Smooth muscle cell (in vitro differentiated cells): ENCODE measurements at regions not wholly inside any gene's neighbourhood (a gene's known extent, or its start where the extent isn't known, plus 50 kb on each side); places are given as distances from the start of the nearest gene placed in this dataset.

Experiments
- DNase-seq: peaks from one replicate; lab custom pipeline; 2025; ENCODE audit not compliant: unreplicated experiment; lab: John Stamatoyannopoulos, UW
- H2AFZ ChIP-seq: fragments of 200-600 bp; sonication (generic); 2 replicates; pipeline ENCODE4 v1.6.0; 2016; ENCODE audit warnings: antibody characterized with exemption, low read depth, mild to moderate bottlenecking
- H3F3A ChIP-seq: fragments of 200-600 bp; sonication (generic); 2 replicates; pipeline ENCODE4 v1.6.0; 2017; ENCODE audit warnings: antibody characterized with exemption, low read depth
- H3K27ac ChIP-seq: fragments of 200-600 bp; sonication (generic); 2 replicates; pipeline ENCODE4 v1.5.1; 2016; ENCODE audit warnings: low read depth, mild to moderate bottlenecking
- H3K27me3 ChIP-seq: fragments of 200-600 bp; sonication (generic); 2 replicates; pipeline ENCODE4 v1.6.1; 2016; ENCODE audit warnings: low read depth, mild to moderate bottlenecking
- H3K36me3 ChIP-seq: fragments of 200-600 bp; sonication (generic); 2 replicates; pipeline ENCODE4 v1.5.1; 2016; ENCODE audit warnings: low read depth
- H3K4me1 ChIP-seq: fragments of 200-600 bp; sonication (generic); 2 replicates; pipeline ENCODE4 v1.5.1; 2016; ENCODE audit warnings: low read depth
- H3K4me2 ChIP-seq: fragments of 200-600 bp; sonication (generic); 2 replicates; pipeline ENCODE4 v1.6.0; 2016; ENCODE audit warnings: mild to moderate bottlenecking
- H3K4me3 ChIP-seq: fragments of 200-600 bp; sonication (generic); 2 replicates; pipeline ENCODE4 v1.5.1; 2016; ENCODE audit warnings: mild to moderate bottlenecking
- H3K79me2 ChIP-seq: fragments of 200-600 bp; sonication (generic); 2 replicates; pipeline ENCODE4 v1.6.0; 2016; ENCODE audit warnings: low read depth, mild to moderate bottlenecking
- H3K9ac ChIP-seq: fragments of 200-600 bp; sonication (generic); 2 replicates; pipeline ENCODE4 v1.6.0; 2016; ENCODE audit warnings: low read depth
- H3K9me3 ChIP-seq: fragments of 200-600 bp; sonication (generic); replicated peaks from 2 replicates; pipeline ENCODE4 v1.5.1; 2016; ENCODE audit warnings: low read depth
- H4K20me1 ChIP-seq: fragments of 200-600 bp; sonication (generic); 2 replicates; pipeline ENCODE4 v1.6.0; 2016; ENCODE audit warnings: low read depth
- WGBS: methylation state at CpG from one replicate; pipeline ENCODE4 v1.1.7; 2016; ENCODE audit warnings: low lambda C conversion rate; 5-methylcytosine and 5-hydroxymethylcytosine counted together
- TF ChIP-seq, protein P1 (sequence below): fragments of 200-600 bp; sonication (generic); IDR thresholded peaks from 2 replicates; pipeline ENCODE4 v1.5.1; 2017; ENCODE audit warnings: borderline replicate concordance, mild to moderate bottlenecking, antibody characterized with exemption; ENCODE audit not compliant: insufficient read depth, poor library complexity, severe bottlenecking

DNA sequence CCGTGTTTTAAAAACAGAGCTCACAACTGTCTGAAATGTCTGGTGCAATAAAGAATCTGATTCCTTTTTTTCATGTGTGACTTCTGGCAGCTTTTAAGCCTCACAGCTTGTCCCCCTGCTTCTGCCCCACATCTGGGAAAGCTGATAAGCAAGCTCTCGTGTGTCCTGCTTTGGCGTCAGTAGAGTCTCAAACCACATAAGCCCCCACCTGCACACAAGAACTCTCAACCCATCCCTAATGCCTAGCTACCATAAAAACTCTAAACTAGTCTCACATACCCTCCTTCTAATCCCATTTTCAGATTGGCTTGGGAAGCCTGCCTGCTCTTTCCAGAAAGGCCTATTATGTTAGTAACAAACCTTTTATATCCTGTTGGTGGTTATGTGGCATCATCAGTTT, 94.6 kb upstream of the DAB1 start:
- Histone ChIP-seq H3K9me3 (no peaks in the 10 kb centered on the region), H3K4me3 (no peak overlapping the region), H3K9ac (no peak overlapping the region), H4K20me1 (no peaks in the 10 kb centered on the region), H3F3A (no peaks in the 10 kb centered on the region), H3K27ac (no peak overlapping the region), H3K36me3 (no peaks in the 10 kb centered on the region), H2AFZ (no peak overlapping the region), H3K4me2 (no peak overlapping the region), H3K79me2 (no peaks in the 10 kb centered on the region), H3K27me3 (no peaks in the 10 kb centered on the region), H3K4me1 (peaks cover 10% of the 10 kb centered on the region)
- TF ChIP-seq, protein P1, sequence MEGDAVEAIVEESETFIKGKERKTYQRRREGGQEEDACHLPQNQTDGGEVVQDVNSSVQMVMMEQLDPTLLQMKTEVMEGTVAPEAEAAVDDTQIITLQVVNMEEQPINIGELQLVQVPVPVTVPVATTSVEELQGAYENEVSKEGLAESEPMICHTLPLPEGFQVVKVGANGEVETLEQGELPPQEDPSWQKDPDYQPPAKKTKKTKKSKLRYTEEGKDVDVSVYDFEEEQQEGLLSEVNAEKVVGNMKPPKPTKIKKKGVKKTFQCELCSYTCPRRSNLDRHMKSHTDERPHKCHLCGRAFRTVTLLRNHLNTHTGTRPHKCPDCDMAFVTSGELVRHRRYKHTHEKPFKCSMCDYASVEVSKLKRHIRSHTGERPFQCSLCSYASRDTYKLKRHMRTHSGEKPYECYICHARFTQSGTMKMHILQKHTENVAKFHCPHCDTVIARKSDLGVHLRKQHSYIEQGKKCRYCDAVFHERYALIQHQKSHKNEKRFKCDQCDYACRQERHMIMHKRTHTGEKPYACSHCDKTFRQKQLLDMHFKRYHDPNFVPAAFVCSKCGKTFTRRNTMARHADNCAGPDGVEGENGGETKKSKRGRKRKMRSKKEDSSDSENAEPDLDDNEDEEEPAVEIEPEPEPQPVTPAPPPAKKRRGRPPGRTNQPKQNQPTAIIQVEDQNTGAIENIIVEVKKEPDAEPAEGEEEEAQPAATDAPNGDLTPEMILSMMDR = no peak
- WGBS = 32% methylated on average over 3 of the region's 3 CpGs
- DNase-seq = no peak

DNA sequence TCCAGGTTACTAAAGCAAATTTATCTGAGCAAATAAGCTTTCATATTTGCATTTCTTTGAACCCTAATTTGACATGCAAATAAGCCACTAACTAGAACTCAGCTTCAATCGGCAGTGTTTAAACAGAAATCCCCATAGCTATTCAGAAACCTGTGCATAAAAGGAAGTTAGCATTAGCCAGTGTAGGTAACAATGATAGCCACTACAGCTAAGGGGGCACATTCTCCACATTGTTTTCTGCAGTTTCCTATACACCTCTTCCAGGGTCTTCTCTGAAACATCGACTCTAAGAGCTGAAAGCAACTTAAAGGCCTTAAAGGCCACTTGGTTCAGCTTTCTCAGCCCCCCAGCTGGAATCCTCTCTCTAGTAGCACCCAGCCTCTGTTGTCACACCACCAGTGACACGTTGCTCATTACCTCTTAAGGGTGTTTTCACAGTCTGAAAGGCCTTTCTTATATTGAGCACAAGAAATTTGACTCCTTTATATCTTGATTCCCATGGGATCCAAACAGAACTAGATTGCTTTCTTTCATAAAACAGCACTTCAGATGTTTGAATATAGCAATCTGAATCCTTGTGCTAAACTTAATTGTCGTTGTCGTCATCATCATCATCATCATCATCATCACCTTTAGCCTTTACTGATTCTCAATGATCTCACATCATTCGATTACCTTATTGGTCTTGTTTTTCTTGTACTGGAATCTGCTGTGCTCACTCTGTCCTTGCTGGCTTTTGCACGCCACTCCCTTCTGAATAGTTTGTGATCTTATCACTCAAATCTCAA, 93.9 kb upstream of the DAB1 start:
- Histone ChIP-seq H3K36me3 (no peaks in the 10 kb centered on the region), H3K27ac (no peak overlapping the region), H3K9me3 (no peaks in the 10 kb centered on the region), H3K27me3 (no peaks in the 10 kb centered on the region), H4K20me1 (no peaks in the 10 kb centered on the region), H3F3A (no peaks in the 10 kb centered on the region), H2AFZ (no peak overlapping the region), H3K9ac (no peak overlapping the region), H3K4me3 (no peak overlapping the region), H3K4me1 (peaks cover 10% of the 10 kb centered on the region), H3K4me2 (no peak overlapping the region), H3K79me2 (no peaks in the 10 kb centered on the region)
- 68% methylated on average over 7 of the region's 7 CpGs for WGBS
- no peak for DNase-seq
- TF ChIP-seq, protein P1 = no peak

DNA sequence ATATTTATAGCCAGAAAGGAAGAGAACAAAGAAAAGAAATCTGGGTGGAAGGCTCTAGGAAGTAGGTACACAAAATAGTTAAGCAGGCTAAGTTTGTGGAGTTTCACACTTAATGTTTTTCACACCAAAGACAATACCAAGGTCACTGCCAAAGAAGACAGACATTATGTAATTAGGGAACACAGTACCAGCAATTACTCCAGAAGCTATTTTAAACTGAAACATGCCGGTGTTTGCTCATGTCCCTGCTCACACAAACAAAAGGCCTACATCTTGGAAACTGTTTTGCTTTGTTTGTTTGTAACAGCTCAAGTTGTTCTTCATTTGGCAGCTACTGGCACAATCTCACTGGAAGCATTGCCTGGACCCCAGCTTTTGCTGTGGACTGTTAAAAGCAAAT, 88.5 kb upstream of the DAB1 start:
- DNase-seq = no peak
- H3K27me3 ChIP-seq = no peaks in the 10 kb centered on the region
- H3F3A ChIP-seq = no peaks in the 10 kb centered on the region
- H3K36me3 ChIP-seq = no peaks in the 10 kb centered on the region
- 70% methylated on average over 1 of the region's 1 CpG for WGBS
- H3K4me3 ChIP-seq = no peak overlapping the region
- H3K79me2 ChIP-seq = no peaks in the 10 kb centered on the region
- TF ChIP-seq, protein P1 = no peak
- H3K27ac ChIP-seq = no peak overlapping the region
- H3K9ac ChIP-seq = no peak overlapping the region
- H3K4me1 ChIP-seq = peaks cover 3% of the 10 kb centered on the region
- no peak overlapping the region for H2AFZ ChIP-seq
- H3K4me2 ChIP-seq = no peak overlapping the region
- H3K9me3 ChIP-seq = no peaks in the 10 kb centered on the region
- no peaks in the 10 kb centered on the region for H4K20me1 ChIP-seq

DNA sequence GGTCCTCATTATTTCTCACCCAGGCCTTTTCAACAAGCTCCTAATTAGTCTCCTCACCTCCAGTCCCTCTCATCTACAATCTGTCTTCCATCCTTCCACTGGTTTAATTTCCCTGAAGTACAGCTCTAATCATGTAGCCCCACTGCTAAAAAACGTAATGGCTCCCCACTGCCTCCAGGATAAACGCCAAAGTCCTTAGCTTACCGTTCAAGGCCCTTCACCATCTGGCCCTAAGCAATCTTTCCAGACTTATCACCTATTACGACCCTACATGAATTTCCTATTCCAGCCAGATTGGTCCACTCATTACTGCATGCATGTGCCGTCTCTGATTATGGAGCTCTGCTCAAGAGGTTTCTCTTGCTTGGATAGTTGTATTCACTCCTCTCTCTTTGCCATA, 83.1 kb upstream of the DAB1 start:
- TF ChIP-seq, protein P1 = no peak
- H3K4me1 ChIP-seq = no peaks in the 10 kb centered on the region
- H3K9ac ChIP-seq = no peak overlapping the region
- H3K27me3 ChIP-seq = no peaks in the 10 kb centered on the region
- H3K4me2 ChIP-seq = no peak overlapping the region
- H4K20me1 ChIP-seq = no peaks in the 10 kb centered on the region
- no peaks in the 10 kb centered on the region for H3K36me3 ChIP-seq
- H3F3A ChIP-seq = no peaks in the 10 kb centered on the region
- H3K4me3 ChIP-seq = no peak overlapping the region
- no peak for DNase-seq
- no peaks in the 10 kb centered on the region for H3K9me3 ChIP-seq
- 87% methylated on average over 5 of the region's 5 CpGs for WGBS
- no peak overlapping the region for H2AFZ ChIP-seq
- no peaks in the 10 kb centered on the region for H3K79me2 ChIP-seq
- no peak overlapping the region for H3K27ac ChIP-seq
